ENCODE measurements at regions not wholly inside any gene's neighbourhood (a gene's known extent, or its start where the extent isn't known, plus 50 kb on each side); places are given as distances from the start of the nearest gene placed in this dataset.

DNA sequence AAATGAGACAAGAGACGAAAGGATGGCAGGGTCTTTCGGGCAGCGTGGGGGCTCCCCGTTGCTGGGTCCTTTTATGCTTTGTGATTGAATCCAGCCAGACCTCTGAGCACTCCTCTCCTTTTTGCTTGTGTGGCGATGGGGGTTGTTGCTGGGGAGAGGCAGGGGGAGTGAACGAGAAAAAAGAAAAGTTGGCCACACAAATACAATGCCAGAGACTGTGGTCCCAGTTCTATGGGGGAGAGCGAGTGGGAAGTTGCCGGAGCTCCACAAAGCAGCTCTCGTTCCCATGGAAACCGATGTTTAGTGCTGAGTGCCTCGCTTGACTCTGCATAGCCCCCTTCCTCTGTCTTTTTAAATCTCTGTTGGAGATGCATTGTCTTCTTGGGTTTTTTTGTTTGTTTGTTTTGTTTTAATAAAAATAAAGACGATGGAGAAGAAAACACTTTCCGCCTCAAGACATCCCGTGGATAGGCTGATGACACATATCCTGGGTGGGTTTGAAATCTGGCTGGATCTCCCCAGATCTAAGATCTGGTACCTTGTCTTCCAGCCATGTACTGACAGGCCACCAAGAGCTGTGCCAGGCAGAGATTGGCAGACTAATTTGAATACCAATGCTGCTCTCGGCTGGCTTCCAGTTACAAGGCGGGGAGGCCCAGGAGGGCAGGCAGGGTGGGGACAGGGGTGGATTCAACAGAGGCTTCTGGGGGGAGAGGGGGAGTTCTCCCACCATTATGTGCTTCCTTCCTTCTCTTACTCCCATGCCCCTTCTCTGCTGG, 529.3 kb downstream of the QKI start:
- FAIRE-seq: no peak
- no peaks in the 10 kb centered on the region for H3K9me3 ChIP-seq (ENCODE audit: low read length)
- H3K27ac ChIP-seq (ENCODE audit: extremely low read length, insufficient read depth, low read length): no peak overlapping the region
- no peak overlapping the region for H3K4me3 ChIP-seq (replicated peaks in 1 of 3; ENCODE audit: insufficient read depth in 1 of 3, low read depth in 2 of 3, low read length in 3 of 3)
- CTCF ChIA-PET (ENCODE audit: low intra/inter-chr PET ratio, low total read pairs): no interaction called here
- POLR2A ChIA-PET: no interaction called here
- no peaks in the 10 kb centered on the region for H3K79me2 ChIP-seq (ENCODE audit: insufficient read depth, low read length)
- no peak for TF ChIP-seq SP4 (CRISPR knock-in tag; IDR thresholded peaks at IDR 0.05)
- no peak for TF ChIP-seq ZNF878 (CRISPR knock-in tag; IDR thresholded peaks at IDR 0.05)
- TF ChIP-seq, protein P1, sequence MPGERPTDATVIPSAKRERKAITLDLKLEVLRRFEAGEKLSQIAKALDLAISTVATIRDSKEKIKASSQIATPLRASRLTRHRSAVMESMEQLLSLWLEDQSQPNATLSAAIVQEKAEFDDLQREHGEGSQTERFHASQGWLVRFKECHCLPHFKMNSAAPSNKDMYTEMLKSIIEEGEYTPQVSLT (CRISPR knock-in tag; IDR thresholded peaks at IDR 0.05; ENCODE audit: borderline replicate concordance, low read depth): no peak
- TF ChIP-seq, protein P2, sequence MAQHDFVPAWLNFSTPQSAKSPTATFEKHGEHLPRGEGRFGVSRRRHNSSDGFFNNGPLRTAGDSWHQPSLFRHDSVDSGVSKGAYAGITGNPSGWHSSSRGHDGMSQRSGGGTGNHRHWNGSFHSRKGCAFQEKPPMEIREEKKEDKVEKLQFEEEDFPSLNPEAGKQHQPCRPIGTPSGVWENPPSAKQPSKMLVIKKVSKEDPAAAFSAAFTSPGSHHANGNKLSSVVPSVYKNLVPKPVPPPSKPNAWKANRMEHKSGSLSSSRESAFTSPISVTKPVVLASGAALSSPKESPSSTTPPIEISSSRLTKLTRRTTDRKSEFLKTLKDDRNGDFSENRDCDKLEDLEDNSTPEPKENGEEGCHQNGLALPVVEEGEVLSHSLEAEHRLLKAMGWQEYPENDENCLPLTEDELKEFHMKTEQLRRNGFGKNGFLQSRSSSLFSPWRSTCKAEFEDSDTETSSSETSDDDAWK (CRISPR knock-in tag; IDR thresholded peaks at IDR 0.05): no peak
- TF ChIP-seq, protein P3, sequence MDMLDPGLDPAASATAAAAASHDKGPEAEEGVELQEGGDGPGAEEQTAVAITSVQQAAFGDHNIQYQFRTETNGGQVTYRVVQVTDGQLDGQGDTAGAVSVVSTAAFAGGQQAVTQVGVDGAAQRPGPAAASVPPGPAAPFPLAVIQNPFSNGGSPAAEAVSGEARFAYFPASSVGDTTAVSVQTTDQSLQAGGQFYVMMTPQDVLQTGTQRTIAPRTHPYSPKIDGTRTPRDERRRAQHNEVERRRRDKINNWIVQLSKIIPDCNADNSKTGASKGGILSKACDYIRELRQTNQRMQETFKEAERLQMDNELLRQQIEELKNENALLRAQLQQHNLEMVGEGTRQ (IDR thresholded peaks at IDR 0.05; ENCODE audit: low read depth, low read length): no peak
- TF ChIP-seq, protein P3 (CRISPR knock-in tag; IDR thresholded peaks at IDR 0.05; ENCODE audit: borderline replicate concordance): no peak
- TF ChIP-seq LBX2 (CRISPR knock-in tag; IDR thresholded peaks at IDR 0.05; ENCODE audit: borderline replicate concordance): no peak
- no peak for TF ChIP-seq RAD51 (IDR thresholded peaks at IDR 0.05; ENCODE audit: borderline replicate concordance)
- no peak for TF ChIP-seq MEIS1 (CRISPR knock-in tag; IDR thresholded peaks at IDR 0.05; ENCODE audit: borderline replicate concordance)
- no peak overlapping the region for H3K4me2 ChIP-seq (ENCODE audit: low read depth, low read length)
- ATAC-seq: no peak
- WGBS (ENCODE audit: low lambda C conversion rate): 56% methylated on average over 16 of the region's 16 CpGs
- H3K36me3 ChIP-seq (replicated peaks in 1 of 2; ENCODE audit: control insufficient read depth in 1 of 2, insufficient read depth in 2 of 2, low read length in 2 of 2): no peaks in the 10 kb centered on the region
- no peak overlapping the region for H2AFZ ChIP-seq (ENCODE audit: low read length)
- intact Hi-C loops (cut with micrococcal nuclease; ENCODE audit: unreplicated experiment): no loop called here
- no peak overlapping the region for H3K9ac ChIP-seq (ENCODE audit: insufficient read depth, low read depth, low read length)
- H3K4me1 ChIP-seq (ENCODE audit: insufficient read depth, low read length): no peaks in the 10 kb centered on the region
- in situ Hi-C loops (cut with HindIII; ENCODE audit: extremely low pct_ligation_motif_present, low pct_unique_long_range_greater_than_20kb): no loop called here
- no peaks in the 10 kb centered on the region for H4K20me1 ChIP-seq (ENCODE audit: insufficient read depth, low read length)
- no peak for DNase-seq (ENCODE audit: low spot score)
- BruUV-seq (replicated peaks): no TSS peak
- H3K27me3 ChIP-seq (ENCODE audit: control insufficient read depth in 1 of 2, insufficient read depth in 2 of 2, low read length in 2 of 2): peaks cover 0 to 24% of the 10 kb centered on the region in 2 experiments; a peak in 2 of 5 replicates

Measured in HepG2 (cell line).